GM12873 (cell line): ENCODE measurements at regions not wholly inside any gene's neighbourhood (a gene's known extent, or its start where the extent isn't known, plus 50 kb on each side); places are given as distances from the start of the nearest gene placed in this dataset.

ENCODE experiments used
- CTCF ChIP-seq: IDR thresholded peaks from 2 replicates; pipeline ENCODE4 v1.5.1; 2012; ENCODE audit warnings: low read depth, mild to moderate bottlenecking, moderate library complexity, low read length, control low read depth; ENCODE audit not compliant: insufficient read depth; ENCODE audit errors: missing control alignments

GRCh38 chrX:140157611-140158010 is 192.3 kb upstream of the CXorf66 start:
- no peak for TF ChIP-seq CTCF

GRCh38 chrX:140157143-140157542 is 191.8 kb upstream of the CXorf66 start:
- no peak for TF ChIP-seq CTCF

DNA sequence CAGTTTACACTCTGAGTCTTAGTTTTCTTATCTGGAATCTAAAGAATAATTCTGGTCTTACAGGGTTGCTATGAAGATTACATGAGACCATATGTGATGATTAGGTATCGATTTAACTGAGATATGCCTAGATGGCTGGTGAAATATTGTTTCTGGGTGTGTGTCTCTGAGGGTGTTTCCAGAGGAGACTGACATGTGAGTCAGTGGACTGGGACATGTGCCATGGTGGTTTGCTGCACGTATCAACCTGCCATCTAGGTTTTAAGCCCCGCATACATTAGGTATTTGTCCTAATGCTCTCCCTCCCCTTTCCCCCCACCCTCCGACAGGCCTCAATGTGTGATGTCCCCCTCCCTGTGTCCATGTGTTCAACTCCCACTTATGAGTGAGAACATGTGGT is 186.0 kb upstream of the CXorf66 start:
- no peak for TF ChIP-seq CTCF

- no peak for TF ChIP-seq CTCF
Observed at GRCh38 chrX:140149761-140150160, 184.4 kb upstream of the CXorf66 start.

GRCh38 chrX:140141444-140142029 is 176.2 kb upstream of the CXorf66 start:
- peak; percentile 67 for TF ChIP-seq CTCF

GRCh38 chrX:140132937-140133336 is 167.6 kb upstream of the CXorf66 start:
- TF ChIP-seq CTCF: no peak

GRCh38 chrX:140123446-140123845 is 158.1 kb upstream of the CXorf66 start:
- TF ChIP-seq CTCF: peak; percentile 40
